VCaP (cell line): ENCODE measurements at regions not wholly inside any gene's neighbourhood (a gene's known extent, or its start where the extent isn't known, plus 50 kb on each side); places are given as distances from the start of the nearest gene placed in this dataset.

Source experiments
- H3K27ac ChIP-seq: fragments of 450-650 bp; 2 replicates; pipeline ENCODE4 v1.5.1; 2017
- TF ChIP-seq, protein P1 (sequence below): fragments of 450-650 bp; conservative IDR thresholded peaks from 2 replicates; pipeline ENCODE4 v1.5.1; 2017; ENCODE audit warnings: mild to moderate bottlenecking, moderate library complexity

DNA sequence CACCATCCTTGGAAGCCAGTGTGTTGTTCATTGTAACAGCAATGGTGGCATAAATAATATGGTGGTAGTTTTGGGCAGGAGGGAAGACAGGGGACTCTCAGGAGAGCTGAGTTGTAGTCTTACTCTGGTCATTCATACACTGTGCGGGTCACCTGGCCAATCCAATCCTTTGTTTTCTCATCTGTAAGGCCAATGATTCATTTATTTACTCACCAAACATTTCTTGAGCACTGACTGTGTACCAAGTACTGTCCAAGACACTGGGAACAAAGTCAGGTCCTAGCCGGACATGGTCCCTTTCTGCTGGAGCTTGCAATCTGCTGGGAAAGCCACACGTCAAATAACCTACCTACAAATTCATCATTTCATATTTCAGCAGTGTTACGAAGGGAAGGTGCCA, 302.7 kb downstream of the CYP26B1 start:
- H3K27ac ChIP-seq: no peak overlapping the region
- TF ChIP-seq, protein P1, sequence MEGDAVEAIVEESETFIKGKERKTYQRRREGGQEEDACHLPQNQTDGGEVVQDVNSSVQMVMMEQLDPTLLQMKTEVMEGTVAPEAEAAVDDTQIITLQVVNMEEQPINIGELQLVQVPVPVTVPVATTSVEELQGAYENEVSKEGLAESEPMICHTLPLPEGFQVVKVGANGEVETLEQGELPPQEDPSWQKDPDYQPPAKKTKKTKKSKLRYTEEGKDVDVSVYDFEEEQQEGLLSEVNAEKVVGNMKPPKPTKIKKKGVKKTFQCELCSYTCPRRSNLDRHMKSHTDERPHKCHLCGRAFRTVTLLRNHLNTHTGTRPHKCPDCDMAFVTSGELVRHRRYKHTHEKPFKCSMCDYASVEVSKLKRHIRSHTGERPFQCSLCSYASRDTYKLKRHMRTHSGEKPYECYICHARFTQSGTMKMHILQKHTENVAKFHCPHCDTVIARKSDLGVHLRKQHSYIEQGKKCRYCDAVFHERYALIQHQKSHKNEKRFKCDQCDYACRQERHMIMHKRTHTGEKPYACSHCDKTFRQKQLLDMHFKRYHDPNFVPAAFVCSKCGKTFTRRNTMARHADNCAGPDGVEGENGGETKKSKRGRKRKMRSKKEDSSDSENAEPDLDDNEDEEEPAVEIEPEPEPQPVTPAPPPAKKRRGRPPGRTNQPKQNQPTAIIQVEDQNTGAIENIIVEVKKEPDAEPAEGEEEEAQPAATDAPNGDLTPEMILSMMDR: no peak

GRCh38 chr2:71843391-71843850, 304.2 kb downstream of the CYP26B1 start:
- H3K27ac ChIP-seq: no peak overlapping the region
- TF ChIP-seq, protein P1: no peak

- TF ChIP-seq, protein P1: no peak
- no peak overlapping the region for H3K27ac ChIP-seq
Measured at GRCh38 chr2:71842744-71843143, 304.9 kb downstream of the CYP26B1 start.

GRCh38 chr2:71839826-71840225, 307.8 kb downstream of the CYP26B1 start:
- H3K27ac ChIP-seq: no peak overlapping the region
- TF ChIP-seq, protein P1: no peak

DNA sequence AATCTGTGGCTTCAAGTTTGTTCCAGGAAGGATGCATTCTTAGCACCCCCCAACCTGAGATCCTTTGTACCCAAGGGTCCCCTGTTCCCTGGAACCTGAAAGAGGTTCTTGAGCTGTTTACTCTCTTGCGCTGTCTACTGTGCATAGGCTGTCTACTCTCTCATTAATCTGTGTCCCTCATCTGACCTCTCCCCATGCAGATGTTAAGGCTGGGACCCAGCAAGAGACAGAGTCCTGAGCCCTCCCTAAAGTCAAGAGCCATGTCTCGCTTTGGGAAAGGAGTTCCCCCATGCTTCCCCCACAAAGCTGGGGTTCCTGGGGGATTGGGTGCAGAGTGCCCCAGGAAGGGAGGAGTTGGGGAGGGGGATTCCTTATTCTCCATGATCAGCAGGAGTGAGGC, 312.9 kb downstream of the CYP26B1 start:
- TF ChIP-seq, protein P1: no peak
- H3K27ac ChIP-seq: no peak overlapping the region

- H3K27ac ChIP-seq: no peak overlapping the region
- TF ChIP-seq, protein P1: no peak
Measured at GRCh38 chr2:71833855-71834560, 313.7 kb downstream of the CYP26B1 start.

- no peak overlapping the region for H3K27ac ChIP-seq
- TF ChIP-seq, protein P1: no peak
Measured at GRCh38 chr2:71833272-71833671, 314.4 kb downstream of the CYP26B1 start.
